IgD-negative memory B cell (primary cell): ENCODE measurements at regions not wholly inside any gene's neighbourhood (a gene's known extent, or its start where the extent isn't known, plus 50 kb on each side); places are given as distances from the start of the nearest gene placed in this dataset.

Experiments used
- H3K27ac Mint-ChIP-seq, 3 donors: one replicate each; pipeline ENCODE4 v1.8.0; 2020 to 2022; ENCODE audit warnings: mild to moderate bottlenecking in 3 of 3, mixed read lengths in 3 of 3, moderate library complexity in 1 of 3
- H3K27me3 Mint-ChIP-seq: one replicate; pipeline ENCODE4 v1.8.0; 2021; ENCODE audit warnings: mixed read lengths
- H3K36me3 Mint-ChIP-seq: one replicate; pipeline ENCODE4 v1.8.0; 2020; ENCODE audit warnings: mild to moderate bottlenecking, mixed read lengths
- H3K4me1 Mint-ChIP-seq, 3 donors: one replicate each; pipeline ENCODE4 v1.8.0; 2020 to 2022; ENCODE audit warnings: mixed read lengths in 3 of 3, mild to moderate bottlenecking in 1 of 3
- H3K4me3 Mint-ChIP-seq, 4 donors: one replicate each; pipeline ENCODE4 v1.8.0; 2020 to 2022; ENCODE audit warnings: mild to moderate bottlenecking in 4 of 4, mixed read lengths in 4 of 4, moderate library complexity in 3 of 4
- H3K9me3 Mint-ChIP-seq, 3 donors: one replicate each; pipeline ENCODE4 v1.8.0; 2020 to 2021; ENCODE audit warnings: mixed read lengths in 3 of 3, mild to moderate bottlenecking in 1 of 3

- Mint-ChIP-seq H3K36me3 (peaks cover 2% of the 10 kb centered on the region), H3K4me1 (peaks cover 0 to 2% (median 0%) of the 10 kb centered on the region in 3 donors), H3K4me3 (no peak overlapping the region), H3K27me3 (peaks cover under 1% of the 10 kb centered on the region), H3K9me3 (peaks cover 0 to 7% (median 5%) of the 10 kb centered on the region in 3 donors), H3K27ac (no peak overlapping the region)
Measured at GRCh38 chr4:14518136-14518535, 484.1 kb upstream of the CPEB2 start.

- Mint-ChIP-seq H3K36me3 (no peaks in the 10 kb centered on the region), H3K9me3 (peaks cover 0 to 10% (median 6%) of the 10 kb centered on the region in 3 donors), H3K4me3 (no peak overlapping the region), H3K4me1 (peaks cover 0 to 2% (median 0%) of the 10 kb centered on the region in 3 donors), H3K27me3 (no peaks in the 10 kb centered on the region), H3K27ac (no peak overlapping the region)
Measured at GRCh38 chr4:14520171-14520570, 482.1 kb upstream of the CPEB2 start.

GRCh38 chr4:14524276-14524675, 478.0 kb upstream of the CPEB2 start:
- no peaks in the 10 kb centered on the region for H3K27me3 Mint-ChIP-seq
- peaks cover 0 to 2% (median 0%) of the 10 kb centered on the region in 3 donors for H3K4me1 Mint-ChIP-seq
- H3K36me3 Mint-ChIP-seq, result no peaks in the 10 kb centered on the region
- no peak overlapping the region for H3K4me3 Mint-ChIP-seq
- peaks cover 1 to 10% (median 6%) of the 10 kb centered on the region in 3 donors for H3K9me3 Mint-ChIP-seq
- no peak overlapping the region for H3K27ac Mint-ChIP-seq

- Mint-ChIP-seq H3K9me3 (peaks cover 0 to 3% (median 0%) of the 10 kb centered on the region in 3 donors), H3K4me3 (no peak overlapping the region), H3K36me3 (no peaks in the 10 kb centered on the region), H3K27me3 (no peaks in the 10 kb centered on the region), H3K4me1 (no peaks in the 10 kb centered on the region), H3K27ac (no peak overlapping the region)
Measured at GRCh38 chr4:14528918-14529317, 473.4 kb upstream of the CPEB2 start.

GRCh38 chr4:14529653-14530052, 472.6 kb upstream of the CPEB2 start:
- no peaks in the 10 kb centered on the region for H3K27me3 Mint-ChIP-seq
- H3K36me3 Mint-ChIP-seq, result no peaks in the 10 kb centered on the region
- no peak overlapping the region for H3K27ac Mint-ChIP-seq
- H3K4me1 Mint-ChIP-seq, result no peaks in the 10 kb centered on the region
- no peak overlapping the region for H3K4me3 Mint-ChIP-seq
- peaks cover 0 to 3% (median 0%) of the 10 kb centered on the region in 3 donors for H3K9me3 Mint-ChIP-seq

GRCh38 chr4:14532436-14532835, 469.8 kb upstream of the CPEB2 start:
- H3K27ac Mint-ChIP-seq, result peak overlapping the region in 1 of 3 donors; percentile 17
- no peak overlapping the region for H3K4me3 Mint-ChIP-seq
- H3K4me1 Mint-ChIP-seq, result no peaks in the 10 kb centered on the region
- no peaks in the 10 kb centered on the region for H3K27me3 Mint-ChIP-seq
- peaks cover 0 to 2% (median 0%) of the 10 kb centered on the region in 3 donors for H3K9me3 Mint-ChIP-seq
- no peaks in the 10 kb centered on the region for H3K36me3 Mint-ChIP-seq

GRCh38 chr4:14539246-14539645, 463.0 kb upstream of the CPEB2 start:
- H3K27ac Mint-ChIP-seq, result no peak overlapping the region
- H3K27me3 Mint-ChIP-seq, result peaks cover 2% of the 10 kb centered on the region
- H3K9me3 Mint-ChIP-seq, result peaks cover 0 to 10% (median 2%) of the 10 kb centered on the region in 3 donors
- peak overlapping the region in 1 of 4 donors; percentile 13 for H3K4me3 Mint-ChIP-seq
- H3K4me1 Mint-ChIP-seq, result no peaks in the 10 kb centered on the region
- H3K36me3 Mint-ChIP-seq, result peaks cover 3% of the 10 kb centered on the region

GRCh38 chr4:14545163-14545562, 457.1 kb upstream of the CPEB2 start:
- Mint-ChIP-seq H3K36me3 (peaks cover 2% of the 10 kb centered on the region), H3K27ac (peak overlapping the region in 1 of 3 donors; percentile 60), H3K9me3 (peaks cover 0 to 10% (median 2%) of the 10 kb centered on the region in 3 donors), H3K4me3 (no peak overlapping the region), H3K4me1 (no peaks in the 10 kb centered on the region), H3K27me3 (no peaks in the 10 kb centered on the region)

GRCh38 chr4:14545807-14546206, 456.5 kb upstream of the CPEB2 start:
- Mint-ChIP-seq H3K27me3 (no peaks in the 10 kb centered on the region), H3K27ac (no peak overlapping the region)

GRCh38 chr4:14552119-14552518, 450.2 kb upstream of the CPEB2 start:
- Mint-ChIP-seq H3K4me3 (no peak overlapping the region), H3K27me3 (no peaks in the 10 kb centered on the region), H3K4me1 (peaks cover 0 to 1% (median 0%) of the 10 kb centered on the region in 3 donors), H3K36me3 (peaks cover 2% of the 10 kb centered on the region), H3K27ac (no peak overlapping the region), H3K9me3 (peaks cover 0 to 2% (median 2%) of the 10 kb centered on the region in 3 donors)

More at GRCh38 chr4:14545807-14546206, 456.5 kb upstream of the CPEB2 start:
- Mint-ChIP-seq H3K9me3 (peaks cover 0 to 8% (median 2%) of the 10 kb centered on the region in 3 donors), H3K36me3 (peaks cover 2% of the 10 kb centered on the region), H3K4me1 (peaks cover 0 to 1% (median 0%) of the 10 kb centered on the region in 3 donors), H3K4me3 (no peak overlapping the region)

GRCh38 chr4:14559646-14560045, 442.6 kb upstream of the CPEB2 start:
- H3K36me3 Mint-ChIP-seq, result no peaks in the 10 kb centered on the region
- H3K4me3 Mint-ChIP-seq, result no peak overlapping the region
- peaks cover 5% of the 10 kb centered on the region for H3K27me3 Mint-ChIP-seq
- H3K9me3 Mint-ChIP-seq, result peaks cover 0 to 4% (median under 1%) of the 10 kb centered on the region in 3 donors
- no peaks in the 10 kb centered on the region for H3K4me1 Mint-ChIP-seq
- no peak overlapping the region for H3K27ac Mint-ChIP-seq

GRCh38 chr4:14560577-14560976, 441.7 kb upstream of the CPEB2 start:
- Mint-ChIP-seq H3K27ac (no peak overlapping the region), H3K4me1 (no peaks in the 10 kb centered on the region), H3K4me3 (no peak overlapping the region), H3K36me3 (no peaks in the 10 kb centered on the region), H3K27me3 (peaks cover 5% of the 10 kb centered on the region), H3K9me3 (peaks cover 2 to 5% (median 4%) of the 10 kb centered on the region in 3 donors)

- H3K9me3 Mint-ChIP-seq, result peaks cover 5 to 6% (median 5%) of the 10 kb centered on the region in 3 donors
- H3K36me3 Mint-ChIP-seq, result no peaks in the 10 kb centered on the region
- no peak overlapping the region for H3K4me3 Mint-ChIP-seq
- H3K4me1 Mint-ChIP-seq, result no peaks in the 10 kb centered on the region
- H3K27me3 Mint-ChIP-seq, result peaks cover 5% of the 10 kb centered on the region
- no peak overlapping the region for H3K27ac Mint-ChIP-seq
Measured at GRCh38 chr4:14562901-14563300, 439.4 kb upstream of the CPEB2 start.

GRCh38 chr4:14564281-14564680, 438.0 kb upstream of the CPEB2 start:
- H3K27me3 Mint-ChIP-seq, result peaks cover 5% of the 10 kb centered on the region
- H3K36me3 Mint-ChIP-seq, result no peaks in the 10 kb centered on the region
- peaks cover 5 to 9% (median 6%) of the 10 kb centered on the region in 3 donors for H3K9me3 Mint-ChIP-seq
- H3K4me1 Mint-ChIP-seq, result no peaks in the 10 kb centered on the region
- H3K27ac Mint-ChIP-seq, result no peak overlapping the region
- no peak overlapping the region for H3K4me3 Mint-ChIP-seq

GRCh38 chr4:14566518-14566917, 435.8 kb upstream of the CPEB2 start:
- no peaks in the 10 kb centered on the region for H3K4me1 Mint-ChIP-seq
- H3K36me3 Mint-ChIP-seq, result no peaks in the 10 kb centered on the region
- peaks cover 5 to 9% (median 6%) of the 10 kb centered on the region in 3 donors for H3K9me3 Mint-ChIP-seq
- no peaks in the 10 kb centered on the region for H3K27me3 Mint-ChIP-seq
- H3K4me3 Mint-ChIP-seq, result no peak overlapping the region
- H3K27ac Mint-ChIP-seq, result no peak overlapping the region

GRCh38 chr4:14568351-14568750, 433.9 kb upstream of the CPEB2 start:
- no peak overlapping the region for H3K4me3 Mint-ChIP-seq
- peaks cover 1 to 9% (median 6%) of the 10 kb centered on the region in 3 donors for H3K9me3 Mint-ChIP-seq
- H3K36me3 Mint-ChIP-seq, result no peaks in the 10 kb centered on the region
- no peak overlapping the region for H3K27ac Mint-ChIP-seq
- H3K27me3 Mint-ChIP-seq, result no peaks in the 10 kb centered on the region
- H3K4me1 Mint-ChIP-seq, result no peaks in the 10 kb centered on the region
